ENCODE measurements at regions not wholly inside any gene's neighbourhood (a gene's known extent, or its start where the extent isn't known, plus 50 kb on each side); places are given as distances from the start of the nearest gene placed in this dataset.
"Not testable (repeated sequence)": the region's sequence is repeated elsewhere in the genome, so short reads cannot be mapped to it uniquely, and the experiment has no call there.

DNA sequence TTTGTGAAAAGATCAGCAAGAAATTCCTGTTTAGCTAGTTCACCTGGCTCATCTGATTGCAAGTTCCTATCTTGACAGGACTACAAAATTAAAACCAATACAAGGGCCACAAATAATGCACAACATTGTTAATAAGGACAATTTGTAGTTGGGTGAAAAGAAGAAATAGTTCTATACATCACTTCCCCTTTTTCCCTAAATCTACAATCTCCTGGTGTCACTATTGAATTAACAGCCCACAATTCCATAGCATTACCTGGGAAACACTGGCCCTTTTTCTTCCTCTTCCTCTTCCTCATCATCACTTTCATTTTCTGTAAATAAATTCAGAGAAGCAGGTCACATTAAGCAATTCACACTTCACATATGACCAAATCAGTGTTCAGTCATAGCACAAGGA lies 366.9 kb downstream of the FAM72C start:
- no peak for DNase-seq

GRCh38 chr1:143584508-143584907 lies 387.3 kb downstream of the FAM72C start:
- no peak for DNase-seq

DNA sequence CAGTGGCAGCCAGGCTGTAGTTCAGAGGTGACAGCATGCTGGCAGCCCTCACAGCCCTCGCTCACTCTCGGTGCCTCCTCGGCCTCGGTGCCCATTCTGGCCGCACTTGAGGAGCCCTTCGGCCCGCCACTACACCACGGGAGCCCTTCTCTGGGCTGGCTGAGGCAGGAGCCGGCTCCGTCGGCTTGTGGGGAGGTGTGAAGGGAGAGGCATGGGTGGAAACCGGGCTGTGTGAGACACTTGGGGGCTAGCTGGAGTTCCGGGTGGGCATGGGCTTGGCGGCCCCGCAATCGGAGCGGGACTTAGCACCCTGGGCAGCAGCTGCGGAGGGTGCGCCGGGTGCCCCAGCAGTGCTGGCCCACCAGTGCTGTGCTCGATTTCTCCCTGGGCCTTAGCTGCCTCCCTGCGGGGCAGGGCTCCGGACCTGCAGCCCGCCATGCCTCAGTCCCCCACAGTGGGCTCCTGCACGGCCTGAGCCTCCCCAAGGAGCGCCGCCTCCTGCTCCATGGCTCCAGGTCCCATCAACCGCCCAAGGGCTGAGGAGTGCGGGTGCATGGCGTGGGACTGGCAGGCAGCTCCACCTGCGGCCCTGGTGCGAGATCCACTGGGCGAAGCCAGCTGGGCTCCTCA lies 396.8 kb downstream of the FAM72C start:
- no peak for DNase-seq

DNA sequence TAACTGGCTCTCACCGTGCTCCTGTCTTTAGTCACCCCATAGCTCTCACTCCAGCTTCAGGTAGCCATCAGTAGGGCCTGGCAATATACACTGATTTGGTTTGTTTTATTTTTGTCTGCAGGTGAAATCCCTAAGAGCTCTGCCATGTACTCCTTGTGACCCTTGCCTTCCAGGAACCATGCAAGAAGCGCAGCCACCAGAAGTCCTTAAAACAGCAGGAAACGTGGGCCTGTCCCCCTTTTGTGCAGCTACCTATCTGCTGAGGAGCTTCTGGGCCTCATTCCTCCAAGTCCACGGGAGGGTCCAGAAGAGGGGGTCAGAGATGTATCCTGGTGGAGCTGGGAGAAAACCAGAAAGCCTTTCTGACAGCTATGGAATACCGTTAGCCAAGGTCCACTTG lies 399.1 kb downstream of the FAM72C start:
- DNase-seq, result not testable (repeated sequence)

- not testable (repeated sequence) for DNase-seq
Measured at GRCh38 chr1:143563761-143564160, 408.0 kb downstream of the FAM72C start.

DNA sequence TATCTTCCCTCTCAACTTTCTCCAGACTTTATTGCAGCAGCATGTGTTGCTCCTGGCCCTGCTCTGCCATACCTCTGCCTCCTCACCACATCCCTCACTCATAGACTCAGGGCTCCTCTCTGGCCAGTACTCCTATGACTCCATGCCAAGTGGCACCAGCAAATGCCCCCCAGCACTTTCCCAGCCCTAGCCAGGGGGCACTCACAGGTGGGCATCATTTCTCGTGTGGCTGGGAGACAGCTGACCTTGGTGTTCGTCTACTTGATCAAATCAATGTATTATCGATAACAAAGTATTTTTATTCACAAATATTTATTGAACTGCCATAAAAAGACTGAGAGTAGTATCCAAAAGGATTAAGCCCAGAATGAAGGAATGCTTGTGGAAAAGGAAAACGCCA lies 418.2 kb downstream of the FAM72C start:
- DNase-seq, result no peak

GRCh38 chr1:143504703-143505102 lies 467.1 kb downstream of the FAM72C start:
- not testable (repeated sequence) for DNase-seq

DNA sequence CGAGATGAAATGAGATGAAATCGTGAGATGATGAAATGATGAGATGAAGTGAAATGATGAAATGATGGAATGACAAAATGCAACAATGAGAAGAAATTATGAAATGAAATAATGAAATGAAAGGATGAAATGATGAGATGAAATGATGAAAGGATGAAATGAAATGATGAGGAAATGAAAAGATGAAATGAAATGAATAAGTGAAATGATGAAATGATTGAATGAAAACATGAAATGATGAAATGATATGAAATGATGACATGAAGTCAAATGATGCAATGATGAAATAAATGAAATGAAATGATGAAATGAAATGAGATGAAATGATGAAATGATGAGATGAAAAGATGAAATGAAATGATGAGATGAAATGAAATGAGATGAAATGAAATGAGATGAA lies 467.7 kb downstream of the FAM72C start:
- not testable (repeated sequence) for DNase-seq

GRCh38 chr1:143503048-143503447 lies 468.7 kb downstream of the FAM72C start:
- DNase-seq, result not testable (repeated sequence)

GRCh38 chr1:143502038-143502437 lies 469.7 kb downstream of the FAM72C start:
- DNase-seq, result not testable (repeated sequence)

- not testable (repeated sequence) for DNase-seq
Measured at GRCh38 chr1:143498059-143498749, 473.6 kb downstream of the FAM72C start.

- DNase-seq, result no peak
Measured at GRCh38 chr1:143497374-143497747, 474.4 kb downstream of the FAM72C start.

- DNase-seq, result not testable (repeated sequence)
Measured at GRCh38 chr1:143496526-143497373, 475.0 kb downstream of the FAM72C start.

Data from C1 segment of cervical spinal cord (tissue), 14 donors.